AG04449 (cell line): ENCODE measurements at regions not wholly inside any gene's neighbourhood (a gene's known extent, or its start where the extent isn't known, plus 50 kb on each side); places are given as distances from the start of the nearest gene placed in this dataset.

ENCODE experiments used
- CTCF ChIA-PET: fragments of 350-600 bp; formaldehyde crosslinking; extraction: SDS; loops from one replicate; lab custom pipeline; 2021; ENCODE audit warnings: antibody characterized with exemption; lab: Yijun Ruan, JAX
- POLR2A ChIA-PET: fragments of 400-600, 350-600 bp; formaldehyde crosslinking; extraction: SDS; loops from one replicate; lab custom pipeline; 2020; ENCODE audit warnings: antibody characterized with exemption, inconsistent platforms; lab: Yijun Ruan, JAX
- DNase-seq: peaks from one replicate; pipeline ENCODE4 v3.0.0-alpha.2; 2010; ENCODE audit warnings: low read depth, low spot score
- H3K4me3 ChIP-seq: 2 replicates; pipeline ENCODE4 v1.5.1; 2011; ENCODE audit warnings: low read depth, mild to moderate bottlenecking, control low read depth, low read length
- CTCF ChIP-seq: IDR thresholded peaks from one replicate; pipeline ENCODE4 v1.5.1; 2011; ENCODE audit warnings: mild to moderate bottlenecking, moderate library complexity, low read length, control low read depth, inconsistent platforms; ENCODE audit not compliant: insufficient read depth; ENCODE audit errors: missing control alignments

- ChIA-PET POLR2A (no interaction called here), CTCF (interaction anchor here (1.0 to 2.4 kb wide), 2 partner anchors 9 to 255 kb away, joined by 3 to 6 read pairs; no protein-coding TSS in a partner anchor)
- no peak for TF ChIP-seq CTCF
- H3K4me3 ChIP-seq: no peak overlapping the region
- DNase-seq: no peak
These were observed 607.5 kb downstream of the USP25 start for GRCh38 chr21:16337266-16337665.

- no peak for TF ChIP-seq CTCF
- H3K4me3 ChIP-seq: no peak overlapping the region
- CTCF ChIA-PET: interaction anchor here (1.5 to 2.0 kb wide), 3 partner anchors 10 to 261 kb away, joined by 3 to 11 read pairs (median 4); no protein-coding TSS in a partner anchor
- POLR2A ChIA-PET: interaction anchor here (0.6 kb wide), 1 partner anchor 11 kb away, joined by 3 read pairs; no protein-coding TSS in a partner anchor
- DNase-seq: no peak
These were observed 613.1 kb downstream of the USP25 start for GRCh38 chr21:16342932-16343331.

GRCh38 chr21:16343776-16344175 is 614.0 kb downstream of the USP25 start:
- H3K4me3 ChIP-seq: no peak overlapping the region
- TF ChIP-seq CTCF: no peak
- ChIA-PET POLR2A (no interaction called here), CTCF (interaction anchor here (0.9 to 1.5 kb wide), 2 partner anchors 260 to 262 kb away, joined by 3 read pairs; no protein-coding TSS in a partner anchor)
- no peak for DNase-seq

- POLR2A ChIA-PET: no interaction called here
- CTCF ChIA-PET: no interaction called here
- no peak overlapping the region for H3K4me3 ChIP-seq
- DNase-seq: no peak
- TF ChIP-seq CTCF: no peak
These were observed 616.0 kb downstream of the USP25 start for GRCh38 chr21:16345757-16346156.

- no peak overlapping the region for H3K4me3 ChIP-seq
- no peak for TF ChIP-seq CTCF
- POLR2A ChIA-PET: no interaction called here
- CTCF ChIA-PET: interaction anchor here (1.4 to 2.0 kb wide), 2 partner anchors 8 to 16 kb away, joined by 5 to 6 read pairs; no protein-coding TSS in a partner anchor
- no peak for DNase-seq
These were observed 617.4 kb downstream of the USP25 start for GRCh38 chr21:16347223-16347622.

GRCh38 chr21:16353764-16354163 is 624.0 kb downstream of the USP25 start:
- TF ChIP-seq CTCF: no peak
- ChIA-PET CTCF (no interaction called here), POLR2A (no interaction called here)
- H3K4me3 ChIP-seq: no peak overlapping the region
- no peak for DNase-seq
